NCI-H1092 (cell line): ENCODE measurements at regions not wholly inside any gene's neighbourhood (a gene's known extent, or its start where the extent isn't known, plus 50 kb on each side); places are given as distances from the start of the nearest gene placed in this dataset.

ENCODE experiments used
- DNase-seq: peaks from one replicate; lab custom pipeline; 2025; lab: John Stamatoyannopoulos, UW

DNA sequence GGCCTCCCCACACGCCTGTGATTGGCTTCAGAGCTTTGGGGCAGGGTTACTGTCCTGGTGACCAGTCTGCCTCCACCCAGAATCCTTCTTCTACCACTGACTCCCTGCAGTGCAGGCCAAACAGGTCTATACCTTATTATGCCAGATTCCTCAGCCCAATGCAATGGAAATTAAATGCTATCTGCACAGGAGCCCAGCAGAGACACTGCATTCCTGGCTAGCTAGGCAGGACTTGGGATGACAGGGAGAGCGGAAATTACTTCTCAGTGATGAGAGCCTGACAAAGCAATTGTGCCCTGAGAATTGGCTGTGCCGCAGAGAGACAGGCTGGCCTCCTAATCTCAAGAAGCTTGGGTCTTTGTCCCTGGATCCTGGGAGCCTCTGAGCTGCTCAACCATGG is 143.8 kb upstream of the NCAM1 start:
- DNase-seq: no peak

DNA sequence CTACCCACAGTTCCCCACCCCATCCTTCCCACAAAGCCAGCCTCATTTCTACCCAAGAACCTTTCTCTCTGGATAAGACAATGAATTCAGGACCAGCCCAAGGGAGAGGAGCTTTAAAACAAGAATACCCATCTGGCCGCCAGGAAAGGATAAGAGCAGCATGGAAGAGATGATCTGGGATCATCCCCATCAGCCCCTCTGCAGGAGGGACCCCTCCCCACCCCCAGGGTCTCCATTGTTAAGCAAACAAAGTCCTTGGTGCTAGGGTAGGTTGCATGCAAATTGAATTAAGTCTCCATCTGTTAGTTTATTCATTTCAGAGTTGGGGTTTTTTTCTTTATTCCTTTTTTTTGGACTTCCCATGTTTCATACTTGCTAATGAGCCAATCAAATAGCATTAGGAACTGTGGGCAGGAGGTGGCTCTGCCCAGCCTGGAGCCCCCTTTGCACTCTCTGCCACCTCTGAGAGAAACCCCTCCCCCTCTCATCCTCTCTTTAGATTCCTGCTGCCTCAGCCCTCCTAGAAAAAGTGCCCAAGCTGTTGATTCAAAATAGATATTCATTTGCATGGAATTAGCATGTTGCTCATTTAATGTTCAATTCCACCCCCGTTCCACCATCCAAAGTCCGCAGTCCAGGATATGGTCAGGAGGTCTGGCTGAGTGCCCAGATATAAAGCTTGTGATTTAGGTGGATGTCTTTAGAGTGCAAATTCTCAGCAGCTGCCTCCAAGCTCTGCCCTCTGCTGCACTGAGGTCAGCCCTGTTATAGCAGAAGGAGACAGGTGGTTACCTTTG is 138.5 kb upstream of the NCAM1 start:
- DNase-seq: peak; percentile 23

GRCh38 chr11:112826026-112826425 is 135.2 kb upstream of the NCAM1 start:
- DNase-seq: no peak

- no peak for DNase-seq
Observed at GRCh38 chr11:112826788-112827187, 134.4 kb upstream of the NCAM1 start.

- no peak for DNase-seq
Observed at GRCh38 chr11:112828421-112828820, 132.8 kb upstream of the NCAM1 start.

DNA sequence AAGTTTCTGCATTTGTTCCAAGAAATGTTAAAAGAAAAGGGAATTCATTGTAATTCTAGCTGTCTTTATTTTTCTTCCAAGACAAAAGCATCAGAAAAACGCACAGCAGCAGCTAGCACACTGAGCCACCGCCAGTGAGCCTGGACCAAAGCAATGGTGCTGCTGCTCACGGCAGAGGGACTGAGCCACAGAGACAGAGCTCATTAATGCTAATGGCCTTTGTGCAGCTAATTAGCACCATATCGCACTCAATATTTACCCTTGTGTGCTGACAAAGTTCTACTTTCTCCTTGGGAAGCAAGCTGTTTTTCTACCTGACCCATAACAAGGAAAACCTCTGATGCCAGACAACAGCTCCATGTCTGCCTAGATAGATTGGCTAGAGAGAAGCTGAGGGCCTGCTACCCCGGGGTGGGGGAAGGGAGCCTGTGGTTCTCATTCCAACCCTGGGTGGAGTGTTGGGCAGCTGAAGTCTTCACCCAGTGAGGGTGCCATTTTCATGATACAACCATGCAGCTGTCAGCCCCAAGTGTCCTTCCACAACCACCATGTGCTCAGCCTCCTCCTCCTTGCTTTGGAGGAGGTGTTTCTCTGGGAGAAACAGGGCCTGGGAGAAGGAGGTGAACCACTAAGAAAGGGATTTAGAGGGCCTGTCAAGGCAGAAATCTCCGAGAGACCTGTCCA is 131.1 kb upstream of the NCAM1 start:
- DNase-seq: no peak

- DNase-seq: no peak
Observed at GRCh38 chr11:112831041-112831440, 130.2 kb upstream of the NCAM1 start.

DNA sequence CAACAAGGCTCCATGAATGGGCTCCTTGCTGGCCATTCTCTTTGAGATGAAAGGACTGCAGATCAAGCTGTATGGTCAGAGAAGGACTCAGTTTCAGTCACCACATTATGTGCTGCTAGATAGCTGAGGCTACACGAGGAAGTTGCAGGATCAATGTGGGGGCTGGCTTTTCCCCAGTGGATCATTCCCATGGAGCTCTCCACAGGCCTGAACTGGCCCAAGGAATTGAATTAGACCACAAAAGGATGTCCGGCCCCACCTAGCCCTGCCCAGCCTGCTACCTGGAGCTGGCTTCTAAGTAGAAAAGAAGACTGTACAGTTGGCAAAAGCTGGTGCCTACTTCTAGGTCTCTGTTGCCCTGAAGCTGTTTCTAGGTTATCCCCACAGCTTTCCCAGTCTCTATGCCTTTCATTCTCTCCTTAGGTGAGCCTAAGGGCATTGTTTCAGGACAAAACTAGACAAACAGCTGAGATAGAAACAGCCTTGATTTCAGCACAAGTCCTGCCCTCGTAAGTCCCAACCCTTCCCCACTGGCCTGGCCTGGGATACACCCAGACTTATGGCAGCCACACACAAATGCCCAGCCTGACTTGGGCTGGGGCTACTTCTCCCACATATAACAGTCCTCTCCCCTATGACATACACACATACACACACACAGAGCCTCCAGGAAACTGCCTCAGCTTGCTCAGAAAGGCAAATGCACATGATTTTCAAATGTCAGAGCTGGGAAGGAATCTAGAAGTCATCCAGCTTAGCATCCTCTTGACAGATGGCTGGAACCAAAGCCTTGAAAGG is 129.1 kb upstream of the NCAM1 start:
- no peak for DNase-seq

DNA sequence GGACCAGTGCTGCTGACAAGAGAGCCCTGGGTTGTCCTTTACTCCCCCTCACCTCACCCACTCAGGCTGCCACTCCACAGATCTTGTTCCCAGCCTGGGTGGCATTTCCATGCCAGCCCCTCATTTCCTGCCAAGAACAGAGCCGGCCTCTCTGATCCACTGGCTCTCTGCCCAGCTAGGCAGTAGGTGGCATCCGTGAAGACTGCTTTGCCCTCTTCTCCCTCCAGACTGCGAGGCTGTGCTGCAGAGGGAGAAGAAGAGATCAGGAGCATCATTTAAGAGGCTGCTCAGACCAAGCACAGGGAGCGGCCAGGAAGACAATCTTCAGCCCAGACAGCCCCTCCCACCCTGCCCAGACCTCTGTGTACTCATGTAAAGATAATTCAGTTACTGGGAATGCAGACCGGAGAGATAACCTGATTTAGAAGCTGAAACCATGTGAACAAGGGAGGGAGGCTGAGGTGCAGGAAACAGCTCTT is 126.9 kb upstream of the NCAM1 start:
- DNase-seq: peak; percentile 92

- no peak for DNase-seq
Observed at GRCh38 chr11:112835591-112836255, 125.5 kb upstream of the NCAM1 start.

DNA sequence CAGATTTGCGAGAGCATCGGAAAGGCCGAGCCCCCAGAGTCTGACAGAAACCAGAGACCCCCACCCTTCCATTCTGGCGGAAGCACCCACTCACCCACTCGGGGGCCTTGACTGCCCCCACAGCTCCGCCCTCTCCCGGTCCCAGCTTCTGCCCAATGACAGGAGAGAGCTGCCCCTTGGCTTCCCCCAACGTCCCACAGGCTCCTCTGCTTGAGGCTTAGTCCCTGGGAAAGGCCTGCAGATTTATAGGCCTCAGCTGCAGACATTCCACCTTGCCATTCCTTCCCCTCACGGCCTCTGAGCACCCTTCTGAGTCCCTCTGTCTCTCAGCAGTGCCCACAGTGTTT is 125.0 kb upstream of the NCAM1 start:
- no peak for DNase-seq

DNA sequence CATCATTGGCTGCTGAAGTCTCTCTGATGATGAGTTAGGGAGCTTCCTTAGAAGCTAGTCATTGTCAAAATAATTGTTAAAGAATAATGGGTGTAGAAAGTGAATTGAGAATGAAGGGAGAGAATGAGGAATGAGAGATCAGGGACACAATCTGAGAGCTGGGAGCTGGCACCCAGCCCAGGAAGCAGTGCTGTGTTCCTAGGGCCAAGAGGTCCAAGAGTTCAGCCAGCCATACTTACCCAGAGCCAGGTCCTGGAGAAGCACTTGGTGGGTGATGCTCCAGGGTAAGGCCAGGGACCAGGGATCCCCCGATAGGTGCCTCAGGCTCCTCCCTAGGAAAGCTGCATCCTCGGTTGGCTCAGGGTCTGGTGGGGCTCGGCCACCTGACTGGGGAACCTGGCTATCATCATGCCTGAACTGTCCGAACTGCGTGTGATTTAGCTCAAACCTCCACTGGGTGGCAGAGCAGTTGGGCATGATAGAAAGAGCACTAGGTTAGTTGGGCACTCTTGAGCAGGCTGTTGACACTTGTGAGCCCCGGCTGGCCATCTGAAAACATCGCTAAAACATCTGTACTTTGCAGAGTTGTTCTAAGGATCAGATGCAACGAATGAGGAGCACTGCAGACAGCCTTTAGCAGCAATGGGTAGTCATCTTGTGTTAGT is 123.9 kb upstream of the NCAM1 start:
- peak; percentile 19 for DNase-seq

- no peak for DNase-seq
Observed at GRCh38 chr11:112839051-112839450, 122.2 kb upstream of the NCAM1 start.

- DNase-seq: no peak
Observed at GRCh38 chr11:112841729-112842128, 119.5 kb upstream of the NCAM1 start.

GRCh38 chr11:112842151-112842550 is 119.1 kb upstream of the NCAM1 start:
- no peak for DNase-seq

GRCh38 chr11:112844517-112844916 is 116.7 kb upstream of the NCAM1 start:
- DNase-seq: no peak

DNA sequence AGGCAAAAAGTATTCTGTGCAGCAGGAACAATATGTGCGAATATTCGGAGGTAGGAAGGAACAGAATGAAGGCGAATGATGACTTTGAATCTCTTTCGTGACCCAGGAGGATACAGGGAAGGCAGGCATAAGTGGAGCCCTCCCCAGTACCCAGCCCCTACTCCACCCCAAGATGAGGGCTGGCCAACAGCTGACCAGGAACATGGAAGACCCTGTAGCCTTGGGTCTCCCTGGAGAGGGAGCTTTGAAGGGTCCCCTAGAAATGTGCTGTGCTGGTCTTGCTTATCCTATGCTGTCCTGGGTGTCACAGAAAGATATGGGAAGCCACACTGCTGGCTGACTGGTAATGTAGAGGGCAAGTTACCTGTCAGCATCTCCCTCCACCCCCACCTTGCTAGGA is 113.7 kb upstream of the NCAM1 start:
- DNase-seq: no peak

- DNase-seq: no peak
Observed at GRCh38 chr11:112852143-112852866, 108.9 kb upstream of the NCAM1 start.

DNA sequence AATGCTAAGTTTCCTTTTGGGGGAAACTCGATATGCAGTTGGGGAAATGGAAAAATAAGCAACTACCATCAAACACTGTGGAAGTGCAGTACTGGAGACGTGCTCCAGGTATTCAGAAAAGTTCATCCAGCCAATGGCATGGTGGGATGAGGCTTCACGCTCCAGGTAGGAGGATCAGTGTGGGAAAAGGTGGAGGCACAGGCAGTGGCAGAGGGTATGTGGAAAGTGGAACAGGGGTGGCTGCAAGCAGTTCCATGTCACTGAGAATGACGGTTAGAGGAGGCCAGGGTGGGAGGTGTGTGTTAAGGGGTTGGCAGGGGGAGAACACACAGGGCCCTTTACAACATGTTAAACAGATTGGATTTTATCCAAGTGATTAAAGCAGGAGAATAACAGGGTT is 105.1 kb upstream of the NCAM1 start:
- DNase-seq: no peak

GRCh38 chr11:112856591-112856990 is 104.6 kb upstream of the NCAM1 start:
- no peak for DNase-seq
